Liver (tissue), 8 donors: ENCODE measurements at regions not wholly inside any gene's neighbourhood (a gene's known extent, or its start where the extent isn't known, plus 50 kb on each side); places are given as distances from the start of the nearest gene placed in this dataset.

Source experiments
- DNase-seq: peaks from one replicate; pipeline ENCODE4 v3.0.0-alpha.2; 2017; ENCODE audit warnings: low spot score
- H3K27ac ChIP-seq, 2 donors: one replicate each; pipeline ENCODE4 v1.7.0; 2013; ENCODE audit warnings: inconsistent platforms in 2 of 2, low read length in 2 of 2, control low read depth in 1 of 2, low read depth in 1 of 2, mild to moderate bottlenecking in 1 of 2
- H3K27me3 ChIP-seq, 4 donors: one replicate each; pipeline versions ENCODE4 v1.6.1 to v1.7.0; 2013; ENCODE audit warnings: low read length in 3 of 4, inconsistent platforms in 1 of 4, mild to moderate bottlenecking in 1 of 4, moderate library complexity in 1 of 4; ENCODE audit not compliant: control insufficient read depth in 4 of 4, insufficient read depth in 4 of 4
- H3K36me3 ChIP-seq, 4 donors: one replicate each; pipeline versions ENCODE4 v1.6.1 to v1.7.0; 2013; ENCODE audit warnings: low read length in 3 of 4, mild to moderate bottlenecking in 3 of 4, low read depth in 1 of 4, moderate library complexity in 1 of 4; ENCODE audit not compliant: control insufficient read depth in 4 of 4, insufficient read depth in 3 of 4
- H3K4me1 ChIP-seq, 4 donors: one replicate each; pipeline versions ENCODE4 v1.6.1 to v1.7.0; 2013; ENCODE audit warnings: low read length in 3 of 4, mild to moderate bottlenecking in 3 of 4, moderate library complexity in 1 of 4; ENCODE audit not compliant: control insufficient read depth in 4 of 4, insufficient read depth in 4 of 4
- H3K4me3 ChIP-seq, 3 donors: one replicate each; pipeline versions ENCODE4 v1.6.1 to v1.7.0; 2013; ENCODE audit warnings: low read length in 3 of 3, control low read depth in 1 of 3, low read depth in 1 of 3, mild to moderate bottlenecking in 1 of 3
- H3K9ac ChIP-seq, 2 donors: one replicate each; pipeline ENCODE4 v1.7.0; 2013; ENCODE audit warnings: low read length in 2 of 2, mild to moderate bottlenecking in 2 of 2, moderate library complexity in 2 of 2, control low read depth in 1 of 2, low read depth in 1 of 2
- H3K9me3 ChIP-seq, 4 donors: one replicate each; pipeline versions ENCODE4 v1.6.1 to v1.7.0; 2013; ENCODE audit warnings: low read length in 3 of 4; ENCODE audit not compliant: control insufficient read depth in 4 of 4
- ATF3 ChIP-seq: IDR thresholded peaks from 2 replicates; pipeline ENCODE4 v1.6.1; 2016; ENCODE audit warnings: antibody characterized with exemption
- CTCF ChIP-seq: fragments of 150-350 bp; IDR thresholded peaks from 2 replicates; pipeline ENCODE4 v1.5.1; 2017; ENCODE audit warnings: improper control_type of control experiment, low read depth, low read length; ENCODE audit not compliant: missing input control
- EGR1 ChIP-seq, 2 donors: IDR thresholded peaks; 2 replicates each; pipeline ENCODE4 v1.6.1; 2016 to 2018; ENCODE audit warnings: antibody characterized with exemption in 2 of 2, low read depth in 2 of 2
- FOXA1 ChIP-seq: IDR thresholded peaks from 2 replicates; pipeline ENCODE4 v1.6.1; 2016; ENCODE audit warnings: antibody characterized with exemption
- FOXA2 ChIP-seq: IDR thresholded peaks from 2 replicates; pipeline ENCODE4 v1.6.1; 2016; ENCODE audit warnings: antibody characterized with exemption
- GABPA ChIP-seq, 2 donors: IDR thresholded peaks in 1 of 2; conservative IDR thresholded peaks in 1 of 2; 2 replicates each; pipeline ENCODE4 v1.6.1; 2016; ENCODE audit warnings: antibody characterized with exemption in 2 of 2, mild to moderate bottlenecking in 1 of 2, moderate library complexity in 1 of 2
- HNF4A ChIP-seq, 2 donors: conservative IDR thresholded peaks; 2 replicates each; pipeline ENCODE4 v1.6.1; 2016; ENCODE audit warnings: antibody characterized with exemption in 2 of 2, mild to moderate bottlenecking in 2 of 2
- HNF4G ChIP-seq: IDR thresholded peaks from 2 replicates; pipeline ENCODE4 v1.6.1; 2016; ENCODE audit warnings: antibody characterized with exemption
- JUND ChIP-seq, 2 donors: IDR thresholded peaks; 2 replicates each; pipeline ENCODE4 v1.6.1; 2016; ENCODE audit warnings: antibody characterized with exemption in 2 of 2
- MAX ChIP-seq: IDR thresholded peaks from 2 replicates; pipeline ENCODE4 v1.6.1; 2016; ENCODE audit warnings: antibody characterized with exemption
- NR2F2 ChIP-seq: IDR thresholded peaks from 2 replicates; pipeline ENCODE4 v1.6.1; 2016; ENCODE audit warnings: antibody characterized with exemption
- RAD21 ChIP-seq, 2 donors: IDR thresholded peaks; 2 replicates each; pipeline ENCODE4 v1.6.1; 2016; ENCODE audit warnings: antibody characterized with exemption in 2 of 2, mild to moderate bottlenecking in 2 of 2
- REST ChIP-seq: IDR thresholded peaks from 2 replicates; pipeline ENCODE4 v1.6.1; 2016; ENCODE audit warnings: antibody characterized with exemption, mild to moderate bottlenecking
- RXRA ChIP-seq, 2 donors: IDR thresholded peaks; 2 replicates each; pipeline ENCODE4 v1.6.1; 2017 to 2018; ENCODE audit warnings: antibody characterized with exemption in 2 of 2, mild to moderate bottlenecking in 1 of 2
- SP1 ChIP-seq: IDR thresholded peaks from 2 replicates; pipeline ENCODE4 v1.6.1; 2018; ENCODE audit warnings: antibody characterized with exemption, mild to moderate bottlenecking
- TAF1 ChIP-seq: conservative IDR thresholded peaks from 2 replicates; pipeline ENCODE4 v1.6.1; 2016; ENCODE audit warnings: antibody characterized with exemption, mild to moderate bottlenecking
- YY1 ChIP-seq: IDR thresholded peaks from 2 replicates; pipeline ENCODE4 v1.6.1; 2016; ENCODE audit warnings: antibody characterized with exemption, mild to moderate bottlenecking
- ZBTB33 ChIP-seq: IDR thresholded peaks from 2 replicates; pipeline ENCODE4 v1.6.1; 2016; ENCODE audit warnings: antibody characterized with exemption
- WGBS: extraction: QIAGEN DNeasy Blood & Tissue Kit; methylation state at CpG from one replicate; pipeline ENCODE4 v1.1.7; 2013; 5-methylcytosine and 5-hydroxymethylcytosine counted together
- donor health status: healthy.
- donor health status: healthy.
- donor health status: healthy.
- donor health status: healthy.
- donor health status: healthy.

- WGBS = 61% methylated on average over 1 of the region's 1 CpG
- H3K4me3 ChIP-seq = no peak overlapping the region
- H3K27ac ChIP-seq = no peak overlapping the region
- H3K27me3 ChIP-seq = peaks cover 0 to 3% (median 0%) of the 10 kb centered on the region in 4 donors
- DNase-seq = no peak
- H3K9me3 ChIP-seq = no peaks in the 10 kb centered on the region
- no peak overlapping the region for H3K9ac ChIP-seq
- no peaks in the 10 kb centered on the region for H3K4me1 ChIP-seq
- H3K36me3 ChIP-seq = no peaks in the 10 kb centered on the region
- TF ChIP-seq EGR1 (IDR thresholded peaks at IDR 0.05; ENCODE audit: low read depth in 2 of 2) (no peak), CTCF (no peak), FOXA1 (no peak), HNF4G (no peak), TAF1 (no peak), ATF3 (no peak), ZBTB33 (no peak), FOXA2 (no peak), NR2F2 (no peak), MAX (no peak), YY1 (no peak), HNF4A (conservative IDR thresholded peaks at IDR 0.05) (no peak), SP1 (no peak), RAD21 (IDR thresholded peaks at IDR 0.05) (no peak), JUND (IDR thresholded peaks at IDR 0.05) (no peak), RXRA (IDR thresholded peaks at IDR 0.05) (no peak), GABPA (IDR thresholded peaks at IDR 0.05 in 1 of 2, conservative IDR thresholded peaks at IDR 0.05 in 1 of 2) (no peak), REST (no peak)
These were observed 198.0 kb upstream of the SYT1 start for GRCh38 chr12:78666584-78666983.

- no peak overlapping the region for H3K27ac ChIP-seq
- H3K27me3 ChIP-seq = no peaks in the 10 kb centered on the region
- no peak overlapping the region for H3K9ac ChIP-seq
- H3K4me3 ChIP-seq = no peak overlapping the region
- no peak for DNase-seq
- 84% methylated on average over 4 of the region's 4 CpGs for WGBS
- no peaks in the 10 kb centered on the region for H3K4me1 ChIP-seq
- no peaks in the 10 kb centered on the region for H3K36me3 ChIP-seq
- TF ChIP-seq NR2F2 (no peak), GABPA (IDR thresholded peaks at IDR 0.05 in 1 of 2, conservative IDR thresholded peaks at IDR 0.05 in 1 of 2) (no peak), ZBTB33 (no peak), HNF4A (conservative IDR thresholded peaks at IDR 0.05) (no peak), HNF4G (no peak)
- H3K9me3 ChIP-seq = no peaks in the 10 kb centered on the region
These were observed 193.3 kb upstream of the SYT1 start for GRCh38 chr12:78671295-78671694.
